Mesendoderm (in vitro differentiated cells): ENCODE measurements at regions not wholly inside any gene's neighbourhood (a gene's known extent, or its start where the extent isn't known, plus 50 kb on each side); places are given as distances from the start of the nearest gene placed in this dataset.

Experiments used
- DNase-seq: peaks from one replicate; pipeline ENCODE4 v3.0.0; 2013
- H2AK5ac ChIP-seq: 2 replicates; pipeline ENCODE4 v1.6.1; 2013; ENCODE audit warnings: low read length, inconsistent platforms
- H2BK120ac ChIP-seq: 2 replicates; pipeline ENCODE4 v1.6.1; 2013; ENCODE audit warnings: low read depth, mild to moderate bottlenecking, low read length, moderate library complexity, mixed read lengths
- H2BK15ac ChIP-seq: replicated peaks from 2 replicates; pipeline ENCODE4 v1.6.1; 2013; ENCODE audit warnings: low read depth, mild to moderate bottlenecking, moderate library complexity
- H2BK5ac ChIP-seq: 2 replicates; pipeline ENCODE4 v1.6.1; 2013; ENCODE audit warnings: low read length, inconsistent platforms
- H3K18ac ChIP-seq: 2 replicates; pipeline ENCODE4 v1.6.1; 2013; ENCODE audit warnings: mild to moderate bottlenecking, low read length, mixed read lengths
- H3K23ac ChIP-seq: one replicate; pipeline ENCODE4 v1.6.1; 2013; ENCODE audit warnings: low read length
- H3K27ac ChIP-seq: 2 replicates; pipeline ENCODE4 v1.5.1; 2013; ENCODE audit warnings: low read depth, mild to moderate bottlenecking, inconsistent platforms, low read length, moderate library complexity
- H3K27me3 ChIP-seq: 2 replicates; pipeline ENCODE4 v1.6.1; 2013; ENCODE audit warnings: low read length, control low read depth, mild to moderate bottlenecking, inconsistent platforms; ENCODE audit not compliant: insufficient read depth, poor library complexity
- H3K36me3 ChIP-seq: 2 replicates; pipeline ENCODE4 v1.6.1; 2013; ENCODE audit warnings: low read length, inconsistent platforms; ENCODE audit not compliant: control insufficient read depth, insufficient read depth
- H3K4ac ChIP-seq: one replicate; pipeline ENCODE4 v1.6.1; 2013; ENCODE audit warnings: low read depth, mild to moderate bottlenecking, low read length, moderate library complexity
- H3K4me1 ChIP-seq: 2 replicates; pipeline ENCODE4 v1.6.1; 2013; ENCODE audit warnings: low read depth, low read length, inconsistent platforms; ENCODE audit not compliant: control insufficient read depth
- H3K4me2 ChIP-seq: 2 replicates; pipeline ENCODE4 v1.6.1; 2013; ENCODE audit warnings: low read length
- H3K4me3 ChIP-seq: 2 replicates; pipeline ENCODE4 v1.5.1; 2013; ENCODE audit warnings: mild to moderate bottlenecking, low read length
- H3K56ac ChIP-seq: one replicate; pipeline ENCODE4 v1.6.1; 2013; ENCODE audit warnings: low read length
- H3K79me1 ChIP-seq: 2 replicates; pipeline ENCODE4 v1.6.1; 2013; ENCODE audit warnings: low read length, inconsistent platforms
- H3K79me2 ChIP-seq: 2 replicates; pipeline ENCODE4 v1.6.1; 2013; ENCODE audit warnings: mild to moderate bottlenecking, low read length; ENCODE audit not compliant: control insufficient read depth, insufficient read depth
- H3K9ac ChIP-seq: 2 replicates; pipeline ENCODE4 v1.6.1; 2013; ENCODE audit warnings: low read length, inconsistent platforms
- H4K5ac ChIP-seq: one replicate; pipeline ENCODE4 v1.6.1; 2013; ENCODE audit warnings: low read length
- H4K8ac ChIP-seq: one replicate; pipeline ENCODE4 v1.6.1; 2013; ENCODE audit warnings: low read depth, mild to moderate bottlenecking, control low read depth, low read length, moderate library complexity
- WGBS: extraction: QIAGEN DNeasy Blood & Tissue Kit; methylation state at CpG from one replicate; pipeline ENCODE4 v1.1.7; 2013; ENCODE audit warnings: low lambda C conversion rate, missing lambda C conversion rate; ENCODE audit not compliant: insufficient coverage; ENCODE audit errors: extremely low coverage; 5-methylcytosine and 5-hydroxymethylcytosine counted together

DNA sequence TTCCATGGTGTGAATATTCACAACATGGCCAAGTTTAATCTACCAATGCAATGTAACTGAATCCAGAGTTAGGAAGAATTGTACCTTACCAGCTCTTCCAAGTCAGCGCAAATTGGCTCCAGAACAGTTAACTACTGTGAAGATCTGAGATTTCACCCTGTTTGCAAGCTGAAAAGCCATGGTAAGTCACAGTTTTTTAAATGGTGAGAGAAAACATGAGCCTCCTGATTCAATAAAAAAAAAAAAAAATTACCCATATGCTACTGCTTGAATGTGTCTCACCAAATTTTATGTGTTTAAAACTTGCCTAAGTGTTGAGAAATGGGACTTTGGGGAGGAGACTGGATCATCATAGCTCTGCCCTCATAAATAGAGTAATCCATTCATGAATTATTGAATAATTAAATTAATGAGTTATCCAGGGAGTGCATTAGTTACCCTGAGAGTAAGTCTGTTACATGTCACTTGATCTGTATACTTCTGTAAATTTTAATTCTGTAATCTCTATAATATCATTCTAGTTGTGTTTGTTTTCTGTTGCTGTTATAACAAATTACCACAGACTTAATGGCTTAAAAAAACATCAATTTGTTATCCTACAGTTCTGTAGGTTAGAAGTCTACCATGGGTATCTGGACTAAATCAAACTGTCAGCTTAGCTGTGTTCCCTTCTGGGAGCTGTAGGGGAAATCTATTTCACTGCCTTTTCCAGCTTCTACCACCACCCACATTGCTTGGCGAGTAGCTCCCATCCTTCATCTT lies 1355.9 kb downstream of the GRIK2 start:
- Histone ChIP-seq H3K4me1 (no peaks in the 10 kb centered on the region), H3K79me2 (no peaks in the 10 kb centered on the region), H3K79me1 (no peaks in the 10 kb centered on the region), H2BK15ac (no peak overlapping the region), H4K8ac (no peak overlapping the region), H2BK5ac (no peak overlapping the region), H3K18ac (no peak overlapping the region), H3K4ac (no peak overlapping the region), H3K56ac (no peak overlapping the region), H3K27me3 (no peaks in the 10 kb centered on the region), H3K4me2 (no peak overlapping the region), H2BK120ac (no peak overlapping the region), H3K36me3 (no peaks in the 10 kb centered on the region), H2AK5ac (no peak overlapping the region), H3K23ac (no peak overlapping the region), H3K9ac (no peak overlapping the region), H3K27ac (no peak overlapping the region), H4K5ac (no peak overlapping the region), H3K4me3 (no peak overlapping the region)
- WGBS, result no CpG with 5 or more reads among the region's 2 CpGs
- no peak for DNase-seq

- H3K4me2 ChIP-seq, result no peak overlapping the region
- no peak for DNase-seq
- no peaks in the 10 kb centered on the region for H3K4me1 ChIP-seq
Measured at GRCh38 chr6:102746941-102747340, 1353.4 kb downstream of the GRIK2 start.

GRCh38 chr6:102742754-102743356 lies 1349.3 kb downstream of the GRIK2 start:
- Histone ChIP-seq H3K4me1 (no peaks in the 10 kb centered on the region), H3K4me2 (no peak overlapping the region), H4K8ac (no peak overlapping the region), H2AK5ac (no peak overlapping the region), H3K27ac (no peak overlapping the region), H3K18ac (no peak overlapping the region), H2BK5ac (no peak overlapping the region), H3K9ac (no peak overlapping the region), H2BK15ac (no peak overlapping the region), H3K36me3 (no peaks in the 10 kb centered on the region), H3K79me2 (no peaks in the 10 kb centered on the region), H2BK120ac (no peak overlapping the region), H3K79me1 (no peaks in the 10 kb centered on the region), H3K27me3 (no peaks in the 10 kb centered on the region), H4K5ac (no peak overlapping the region), H3K23ac (no peak overlapping the region), H3K4ac (no peak overlapping the region), H3K4me3 (no peak overlapping the region), H3K56ac (no peak overlapping the region)
- no peak for DNase-seq
- WGBS, result no CpG with 5 or more reads among the region's 7 CpGs

More at GRCh38 chr6:102746941-102747340, 1353.4 kb downstream of the GRIK2 start:
- Histone ChIP-seq H2BK5ac (no peak overlapping the region), H3K18ac (no peak overlapping the region), H4K8ac (no peak overlapping the region), H3K27ac (no peak overlapping the region), H3K23ac (no peak overlapping the region), H3K4ac (no peak overlapping the region), H3K27me3 (no peaks in the 10 kb centered on the region), H3K56ac (no peak overlapping the region), H3K36me3 (no peaks in the 10 kb centered on the region), H3K79me2 (no peaks in the 10 kb centered on the region), H3K9ac (no peak overlapping the region), H3K4me3 (no peak overlapping the region), H4K5ac (no peak overlapping the region), H3K79me1 (no peaks in the 10 kb centered on the region), H2AK5ac (no peak overlapping the region), H2BK120ac (no peak overlapping the region), H2BK15ac (no peak overlapping the region)
- no CpG with 5 or more reads among the region's 5 CpGs for WGBS

DNA sequence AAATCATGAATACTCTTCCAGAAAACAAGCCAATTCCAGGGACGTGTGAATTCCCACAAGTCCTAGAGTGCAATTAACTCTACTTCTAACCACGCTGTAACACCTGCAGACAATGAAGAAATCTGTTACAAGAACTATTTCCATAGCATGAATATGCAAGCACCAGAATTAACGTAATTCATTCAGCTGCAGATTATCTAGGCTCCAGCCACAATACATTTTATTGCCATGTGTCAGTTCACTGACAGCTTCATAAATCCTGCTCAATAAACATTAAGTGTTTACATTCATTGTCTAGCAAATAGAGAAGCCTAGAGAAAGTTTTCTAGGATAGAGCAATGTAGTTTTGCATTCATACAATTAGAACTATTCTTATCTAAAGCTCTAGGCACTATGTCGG lies 1348.5 kb downstream of the GRIK2 start:
- Histone ChIP-seq H3K79me1 (no peaks in the 10 kb centered on the region), H3K36me3 (no peaks in the 10 kb centered on the region), H2BK120ac (no peak overlapping the region), H2AK5ac (no peak overlapping the region), H3K4me1 (no peaks in the 10 kb centered on the region), H3K4ac (no peak overlapping the region), H3K4me3 (no peak overlapping the region), H3K79me2 (no peaks in the 10 kb centered on the region), H3K23ac (no peak overlapping the region), H3K56ac (no peak overlapping the region), H3K4me2 (no peak overlapping the region), H3K18ac (no peak overlapping the region), H2BK15ac (no peak overlapping the region), H3K9ac (no peak overlapping the region), H4K5ac (no peak overlapping the region), H2BK5ac (no peak overlapping the region), H3K27me3 (no peaks in the 10 kb centered on the region), H4K8ac (no peak overlapping the region), H3K27ac (no peak overlapping the region)
- no CpG with 5 or more reads among the region's 4 CpGs for WGBS
- peak; percentile 19 for DNase-seq

- H3K36me3 ChIP-seq, result no peaks in the 10 kb centered on the region
- DNase-seq, result no peak
- no peak overlapping the region for H3K27ac ChIP-seq
- no peak overlapping the region for H4K8ac ChIP-seq
- H3K4me3 ChIP-seq, result no peak overlapping the region
- no peaks in the 10 kb centered on the region for H3K4me1 ChIP-seq
- WGBS, result no CpG with 5 or more reads among the region's 2 CpGs
- no peak overlapping the region for H3K23ac ChIP-seq
- no peak overlapping the region for H2BK5ac ChIP-seq
- H3K27me3 ChIP-seq, result no peaks in the 10 kb centered on the region
- no peak overlapping the region for H3K18ac ChIP-seq
- no peak overlapping the region for H2BK120ac ChIP-seq
- no peaks in the 10 kb centered on the region for H3K79me1 ChIP-seq
- no peak overlapping the region for H4K5ac ChIP-seq
- H3K9ac ChIP-seq, result no peak overlapping the region
- H3K56ac ChIP-seq, result no peak overlapping the region
- no peak overlapping the region for H3K4ac ChIP-seq
- no peak overlapping the region for H3K4me2 ChIP-seq
- no peak overlapping the region for H2AK5ac ChIP-seq
- no peaks in the 10 kb centered on the region for H3K79me2 ChIP-seq
- H2BK15ac ChIP-seq, result no peak overlapping the region
Measured at GRCh38 chr6:102736941-102737368, 1343.4 kb downstream of the GRIK2 start.
